DMS153 treated with DMSO at 0.1 percent for 48 hours (cell line): ENCODE measurements at regions not wholly inside any gene's neighbourhood (a gene's known extent, or its start where the extent isn't known, plus 50 kb on each side); places are given as distances from the start of the nearest gene placed in this dataset.

Source experiments
- DNase-seq: peaks from one replicate; lab custom pipeline; 2025; ENCODE audit not compliant: unreplicated experiment; lab: John Stamatoyannopoulos, UW

DNA sequence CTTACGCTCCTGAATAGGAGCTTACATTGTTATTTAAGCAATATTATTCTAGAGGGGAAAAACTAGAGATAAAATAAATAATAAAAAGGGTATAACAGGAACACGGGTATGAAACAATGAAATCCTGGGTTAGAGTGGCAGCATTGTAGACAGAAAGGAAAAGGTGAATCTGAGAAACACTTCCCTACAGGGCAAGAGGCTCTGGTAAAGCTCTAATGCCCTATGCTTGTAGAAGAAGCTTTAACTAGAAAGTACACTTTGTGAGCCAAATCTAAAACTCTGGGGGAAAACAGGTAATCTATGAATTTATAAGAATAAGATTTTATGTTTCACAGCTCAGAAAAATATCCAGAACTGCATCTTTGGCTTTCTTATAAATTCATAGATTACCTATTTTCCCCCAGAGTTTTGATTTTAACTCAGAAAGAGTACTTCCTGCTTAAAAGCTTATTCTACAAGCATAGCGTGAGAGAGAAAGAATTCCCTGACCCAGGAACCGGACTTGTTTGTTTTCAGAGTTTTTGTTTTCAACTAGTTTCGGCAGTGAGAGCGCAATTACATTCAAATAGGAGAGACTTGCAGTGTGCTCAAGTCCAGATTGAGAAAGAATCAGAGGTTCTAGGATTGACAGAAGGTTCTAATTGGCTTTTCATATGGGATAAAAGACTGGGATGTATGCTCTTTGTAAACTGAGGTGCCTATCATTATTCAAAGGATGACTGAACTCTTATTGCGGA lies 651.0 kb upstream of the RORB start:
- DNase-seq, result no peak

DNA sequence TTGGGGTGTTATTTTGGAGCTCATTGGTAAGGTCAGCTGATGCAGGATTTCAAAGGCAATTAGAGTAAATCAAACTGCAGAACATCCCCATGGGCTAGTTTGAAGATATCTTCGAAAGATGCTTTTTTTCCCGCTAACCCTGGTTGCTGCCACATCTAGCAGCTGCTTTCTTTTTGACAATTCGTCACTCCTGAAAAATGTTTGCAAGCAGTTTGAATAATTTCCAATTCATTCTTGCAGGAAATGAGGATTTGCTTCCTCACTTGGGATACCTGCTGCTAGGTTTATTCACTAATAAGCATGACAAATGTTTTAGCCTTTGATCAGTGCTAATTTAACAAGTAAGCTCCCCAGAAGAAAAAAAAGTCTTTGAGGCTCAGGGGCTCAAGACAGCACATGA lies 649.6 kb upstream of the RORB start:
- no peak for DNase-seq

DNA sequence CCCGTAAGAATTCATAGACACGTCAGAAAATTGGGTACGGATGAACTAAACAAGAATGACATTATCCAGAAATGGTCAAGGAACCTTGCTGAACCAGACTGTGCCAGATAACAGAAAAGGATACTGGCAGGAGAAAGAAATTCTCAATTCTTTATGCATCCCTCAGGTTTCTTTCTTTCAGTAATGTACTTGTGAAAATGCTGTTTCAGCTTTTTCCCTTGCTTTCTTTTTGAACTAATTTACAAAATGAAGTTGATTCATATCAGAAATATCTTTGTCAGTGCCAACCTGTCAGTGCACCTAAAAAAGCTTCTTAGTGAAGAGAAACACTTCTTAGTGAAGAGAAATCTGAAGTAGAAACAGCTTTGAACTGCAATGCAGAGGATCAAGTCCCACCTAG lies 643.6 kb upstream of the RORB start:
- no peak for DNase-seq

DNA sequence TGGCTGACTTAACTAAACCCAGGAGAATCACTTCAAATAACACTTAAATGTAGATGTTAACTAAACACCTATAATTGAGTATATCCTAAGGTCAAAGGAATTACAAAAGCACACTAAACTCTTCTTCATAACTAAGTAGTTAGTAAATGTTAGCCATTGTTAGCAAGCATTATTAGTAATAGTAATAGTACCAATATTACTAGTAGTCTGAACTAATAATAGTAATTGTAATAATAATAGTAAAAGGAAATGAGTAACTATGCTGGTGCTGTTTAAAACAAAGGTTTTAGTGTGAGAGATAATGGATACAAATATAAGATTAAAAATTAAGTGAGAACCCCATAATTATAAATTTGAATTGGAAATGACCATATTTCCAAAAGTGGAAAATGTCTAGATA lies 641.9 kb upstream of the RORB start:
- no peak for DNase-seq

GRCh38 chr9:73863924-73864323 lies 633.2 kb upstream of the RORB start:
- DNase-seq, result no peak

GRCh38 chr9:73866451-73866850 lies 630.7 kb upstream of the RORB start:
- DNase-seq, result no peak

DNA sequence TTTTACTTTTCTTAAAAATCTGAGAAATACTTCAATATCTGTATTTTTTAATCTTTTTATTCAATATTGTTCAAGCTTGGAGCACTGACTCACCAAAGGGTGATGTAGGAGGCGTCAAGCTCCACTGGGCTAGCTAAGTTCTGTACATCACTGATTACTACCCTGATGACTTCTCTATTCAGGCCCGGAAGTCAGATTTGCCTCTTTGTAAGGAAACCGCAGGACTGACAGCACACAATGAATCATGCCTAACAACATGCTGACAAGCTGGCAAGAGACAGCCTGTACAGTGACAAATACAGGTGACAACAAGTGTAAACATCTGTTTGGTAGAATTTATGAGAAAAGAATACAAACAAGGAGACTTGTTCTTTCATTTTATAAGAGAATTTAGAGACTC lies 627.9 kb upstream of the RORB start:
- peak; percentile 79 for DNase-seq

- DNase-seq, result no peak
These were observed 625.5 kb upstream of the RORB start for GRCh38 chr9:73871636-73872035.

DNA sequence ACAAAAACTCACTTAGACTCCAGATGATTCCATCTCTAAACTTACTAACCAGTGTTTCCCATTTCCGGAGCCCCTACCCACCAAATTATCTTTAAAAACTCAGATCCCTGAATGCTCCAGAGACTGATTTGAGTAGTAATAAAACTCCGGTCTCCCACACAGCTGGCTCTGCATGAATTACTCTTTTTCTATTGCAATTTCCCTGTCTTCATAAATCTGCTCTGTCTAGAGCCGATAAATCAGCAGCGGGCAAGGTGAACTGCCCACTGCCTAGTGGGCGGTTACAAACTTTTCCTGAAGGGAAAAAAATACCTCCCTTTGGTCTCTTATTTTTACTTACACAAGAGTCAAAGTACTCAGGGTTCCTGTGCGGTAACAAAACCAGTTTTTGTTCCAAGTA lies 624.4 kb upstream of the RORB start:
- no peak for DNase-seq

DNA sequence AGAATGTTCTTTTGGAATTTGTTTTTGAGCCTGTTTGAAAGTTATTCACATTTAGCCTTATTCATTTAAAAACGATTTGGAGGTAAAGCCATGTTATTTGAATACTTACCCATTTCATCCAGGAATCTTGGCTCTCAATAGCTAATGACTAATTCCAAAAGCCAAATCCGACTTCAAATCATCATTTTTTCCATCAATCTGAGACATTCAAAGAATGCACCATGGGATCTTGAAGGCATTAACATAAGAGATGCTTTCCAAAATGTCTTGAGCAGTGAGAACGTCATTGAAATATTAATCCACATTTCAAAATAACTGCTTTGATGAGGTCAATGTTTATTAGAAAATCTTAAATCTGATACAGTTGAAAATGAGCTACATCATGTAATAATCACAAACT lies 617.0 kb upstream of the RORB start:
- DNase-seq, result no peak

DNA sequence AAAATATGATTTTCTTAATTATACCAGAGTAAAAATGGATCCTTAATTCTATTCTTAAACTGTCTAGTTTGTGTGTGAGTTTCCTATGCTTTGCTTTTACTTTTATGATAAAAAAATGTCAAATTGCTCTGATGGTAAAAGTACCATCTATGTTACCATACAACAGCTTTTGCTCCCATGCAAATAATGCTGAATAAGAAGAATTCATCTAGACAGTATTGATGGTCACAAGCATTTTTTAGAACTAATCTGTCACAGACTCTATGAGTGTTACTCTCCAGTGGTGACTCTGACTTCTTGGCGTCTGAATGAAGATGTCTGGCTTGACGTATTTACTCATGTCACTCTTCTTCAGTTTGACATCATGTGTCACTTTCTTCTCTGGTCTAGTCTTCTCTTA lies 608.1 kb upstream of the RORB start:
- no peak for DNase-seq

DNA sequence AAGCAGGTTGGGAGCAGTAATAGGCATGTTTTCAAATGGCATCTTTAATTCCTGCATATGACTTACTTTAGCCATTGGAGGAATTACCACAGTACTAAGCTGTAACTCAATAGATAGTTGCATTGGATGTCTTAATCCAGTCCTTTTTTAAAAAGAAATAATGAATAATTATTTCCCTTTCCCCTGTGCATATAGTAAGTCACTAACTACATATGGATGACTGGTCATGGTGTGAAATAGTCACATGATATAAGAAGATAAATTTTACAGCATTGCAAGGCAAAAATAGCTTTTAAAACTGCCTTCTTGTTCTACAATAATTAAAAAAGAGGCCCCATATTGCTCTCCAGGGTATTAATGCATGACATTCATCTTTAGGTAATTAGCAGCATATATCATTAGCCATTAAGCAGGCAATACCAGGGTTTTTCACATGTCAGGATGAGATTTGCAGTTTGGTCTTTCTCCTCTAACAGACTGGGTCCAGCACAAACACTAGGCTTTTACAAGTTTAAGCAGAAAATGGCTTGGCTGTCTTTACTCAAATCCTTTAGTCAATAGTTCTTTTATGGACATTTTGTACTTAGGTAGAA lies 606.4 kb upstream of the RORB start:
- DNase-seq, result no peak

DNA sequence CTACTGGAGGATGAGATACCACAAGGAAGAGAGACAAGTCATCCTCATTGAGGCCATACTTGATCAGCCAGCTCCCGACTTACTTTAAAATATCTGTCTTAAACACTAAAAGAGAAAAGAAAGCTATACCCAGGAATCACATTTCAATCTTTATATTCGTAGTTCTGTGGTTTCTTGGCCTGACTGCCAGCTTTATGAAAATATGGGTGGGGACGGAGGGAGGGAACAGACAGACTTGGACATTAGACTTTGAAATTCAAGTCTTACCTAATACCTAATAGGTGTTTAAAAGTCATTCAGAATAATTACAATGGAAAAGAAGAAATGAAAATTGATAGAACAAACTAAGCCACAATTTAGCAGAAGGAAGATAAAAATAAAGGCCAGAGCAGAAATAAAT lies 604.8 kb upstream of the RORB start:
- no peak for DNase-seq

- DNase-seq, result no peak
These were observed 603.9 kb upstream of the RORB start for GRCh38 chr9:73893230-73893629.

- no peak for DNase-seq
These were observed 601.1 kb upstream of the RORB start for GRCh38 chr9:73896061-73896460.

DNA sequence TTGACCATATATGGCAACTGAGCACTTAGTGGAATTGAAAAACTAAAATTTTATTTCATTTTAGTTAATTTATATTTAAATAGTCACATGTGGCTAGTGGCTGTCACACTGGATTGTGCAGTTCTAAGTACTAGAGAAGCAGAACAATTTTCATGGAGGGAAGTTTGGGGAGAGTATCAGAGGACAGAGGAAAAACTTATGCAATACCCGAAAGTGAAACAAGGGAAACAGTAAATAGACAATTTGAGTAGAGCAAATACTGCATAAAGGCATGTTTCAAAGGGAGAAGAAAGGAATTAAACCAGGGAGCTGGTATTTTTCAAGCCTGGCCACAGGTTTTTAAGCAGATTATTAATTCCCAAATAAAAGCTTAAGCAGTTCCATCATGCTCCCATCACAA lies 590.5 kb upstream of the RORB start:
- DNase-seq, result no peak

DNA sequence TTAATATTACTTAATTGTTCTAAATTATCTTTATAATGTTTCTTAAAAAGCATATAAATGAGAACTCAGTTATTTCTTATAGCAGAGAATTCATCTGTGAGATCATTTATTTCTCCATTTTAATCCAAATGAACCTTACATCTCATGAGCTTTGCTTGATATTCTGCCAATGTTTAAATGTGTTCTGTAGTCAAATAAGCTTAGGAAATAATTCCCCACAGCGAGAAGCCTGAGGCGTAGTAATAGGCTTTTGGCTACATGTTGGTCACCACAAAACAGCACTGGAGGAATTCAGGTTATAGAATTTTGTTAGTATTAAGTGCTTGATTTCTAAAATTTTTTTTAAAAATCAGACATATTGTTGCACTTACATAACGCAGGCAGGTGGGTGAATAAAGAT lies 585.3 kb upstream of the RORB start:
- DNase-seq, result no peak

- DNase-seq, result no peak
These were observed 581.0 kb upstream of the RORB start for GRCh38 chr9:73916016-73916673.

GRCh38 chr9:73919712-73920111 lies 577.4 kb upstream of the RORB start:
- no peak for DNase-seq

GRCh38 chr9:73923796-73924195 lies 573.3 kb upstream of the RORB start:
- no peak for DNase-seq

GRCh38 chr9:73951147-73951546 lies 546.0 kb upstream of the RORB start:
- no peak for DNase-seq

- no peak for DNase-seq
These were observed 534.3 kb upstream of the RORB start for GRCh38 chr9:73962792-73963191.

DNA sequence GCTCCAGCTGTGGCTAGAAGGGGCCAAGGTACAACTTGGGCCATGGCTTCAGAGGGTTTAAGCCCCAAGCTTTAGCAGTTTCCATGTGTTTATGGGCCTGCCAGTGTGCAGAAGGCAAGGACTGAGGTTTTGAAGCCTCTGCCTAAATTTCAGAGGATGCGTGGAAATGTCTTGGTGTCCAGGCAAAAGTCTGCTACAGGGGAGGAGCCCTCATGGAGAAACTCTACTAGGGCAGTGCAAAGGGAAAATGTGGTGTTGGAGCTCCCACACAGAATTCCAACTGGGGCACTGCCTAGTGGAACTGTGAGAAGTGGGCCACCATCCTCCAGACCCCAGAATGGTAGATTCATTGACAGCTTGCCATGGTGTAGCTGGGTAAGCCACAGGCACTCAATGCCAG lies 527.2 kb upstream of the RORB start:
- no peak for DNase-seq
